ENCODE measurements at regions not wholly inside any gene's neighbourhood (a gene's known extent, or its start where the extent isn't known, plus 50 kb on each side); places are given as distances from the start of the nearest gene placed in this dataset.
"Not testable (repeated sequence)": the region's sequence is repeated elsewhere in the genome, so short reads cannot be mapped to it uniquely, and the experiment has no call there.

DNA sequence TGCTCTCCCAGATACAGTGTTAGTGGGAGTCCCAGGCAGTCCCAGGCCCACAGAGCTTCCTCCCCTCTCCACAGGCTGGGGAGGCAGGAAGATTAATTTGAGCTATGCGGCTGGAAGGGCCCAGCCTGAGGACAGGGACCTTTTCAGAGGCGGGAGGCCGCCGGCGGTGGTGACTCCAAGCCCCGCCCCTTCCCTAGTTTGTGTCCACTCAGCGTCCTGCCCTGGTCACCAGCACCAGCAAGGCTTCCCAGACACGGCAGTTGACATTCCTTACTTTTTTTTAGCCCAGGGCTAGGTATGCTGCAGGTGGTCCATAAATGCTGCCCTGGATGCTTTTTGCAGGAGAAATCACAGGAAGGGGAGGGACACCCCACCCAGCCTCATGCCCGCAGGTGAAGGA lies 67.7 kb upstream of the LRPAP1 start:
- H3K4me1 Mint-ChIP-seq = no peaks in the 10 kb centered on the region
- H3K27ac Mint-ChIP-seq (ENCODE audit: unreplicated experiment) = no peak overlapping the region
- no peak for DNase-seq (ENCODE audit: low read depth, low spot score)
- no peak for TF ChIP-seq CTCF (conservative IDR thresholded peaks at IDR 0.05)
- no peaks in the 10 kb centered on the region for H3K36me3 Mint-ChIP-seq (ENCODE audit: low read depth)
- no peak overlapping the region for H3K4me3 Mint-ChIP-seq
- no peaks in the 10 kb centered on the region for H3K27me3 Mint-ChIP-seq (ENCODE audit: low read depth)
- no peaks in the 10 kb centered on the region for H3K9me3 Mint-ChIP-seq

DNA sequence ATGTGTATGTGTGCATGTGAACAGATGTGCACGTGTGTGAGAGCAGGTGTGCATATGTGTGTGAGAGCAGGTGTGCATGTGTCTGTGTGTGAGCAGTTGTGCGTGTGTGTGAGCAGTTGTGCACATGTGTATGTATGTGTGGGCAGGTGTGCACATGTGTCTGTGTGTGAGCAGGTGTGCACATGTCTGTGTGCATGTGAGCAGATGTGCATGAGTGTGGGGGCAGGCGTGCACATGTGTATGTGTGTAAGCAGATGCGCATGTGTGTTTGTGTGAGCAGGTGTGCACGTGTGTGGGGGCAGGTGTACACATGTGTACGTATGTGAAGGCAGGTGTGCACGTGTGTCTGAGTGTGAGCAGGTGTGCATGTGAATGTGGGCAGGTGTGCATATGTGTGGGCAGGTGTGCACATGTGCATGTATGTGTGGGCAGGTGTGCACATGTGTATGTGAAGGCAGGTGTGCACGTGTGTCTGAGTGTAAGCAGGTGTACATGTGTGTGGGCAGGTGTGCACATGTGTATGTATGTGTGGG lies 66.5 kb upstream of the LRPAP1 start:
- no peak for TF ChIP-seq CTCF (conservative IDR thresholded peaks at IDR 0.05)
- H3K27ac Mint-ChIP-seq (ENCODE audit: unreplicated experiment) = no peak overlapping the region
- peaks cover 1% of the 10 kb centered on the region for H3K27me3 Mint-ChIP-seq (ENCODE audit: low read depth)
- DNase-seq (ENCODE audit: low read depth, low spot score) = no peak
- H3K36me3 Mint-ChIP-seq (ENCODE audit: low read depth) = no peaks in the 10 kb centered on the region
- no peak overlapping the region for H3K4me3 Mint-ChIP-seq
- H3K4me1 Mint-ChIP-seq = no peaks in the 10 kb centered on the region
- no peaks in the 10 kb centered on the region for H3K9me3 Mint-ChIP-seq

GRCh38 chr4:3597896-3598505 lies 65.8 kb upstream of the LRPAP1 start:
- DNase-seq (ENCODE audit: low read depth, low spot score); H3K4me3 Mint-ChIP-seq; H3K36me3 Mint-ChIP-seq (ENCODE audit: low read depth); H3K27ac Mint-ChIP-seq (ENCODE audit: unreplicated experiment); H3K9me3 Mint-ChIP-seq; H3K27me3 Mint-ChIP-seq (ENCODE audit: low read depth); H3K4me1 Mint-ChIP-seq: not testable (repeated sequence)

DNA sequence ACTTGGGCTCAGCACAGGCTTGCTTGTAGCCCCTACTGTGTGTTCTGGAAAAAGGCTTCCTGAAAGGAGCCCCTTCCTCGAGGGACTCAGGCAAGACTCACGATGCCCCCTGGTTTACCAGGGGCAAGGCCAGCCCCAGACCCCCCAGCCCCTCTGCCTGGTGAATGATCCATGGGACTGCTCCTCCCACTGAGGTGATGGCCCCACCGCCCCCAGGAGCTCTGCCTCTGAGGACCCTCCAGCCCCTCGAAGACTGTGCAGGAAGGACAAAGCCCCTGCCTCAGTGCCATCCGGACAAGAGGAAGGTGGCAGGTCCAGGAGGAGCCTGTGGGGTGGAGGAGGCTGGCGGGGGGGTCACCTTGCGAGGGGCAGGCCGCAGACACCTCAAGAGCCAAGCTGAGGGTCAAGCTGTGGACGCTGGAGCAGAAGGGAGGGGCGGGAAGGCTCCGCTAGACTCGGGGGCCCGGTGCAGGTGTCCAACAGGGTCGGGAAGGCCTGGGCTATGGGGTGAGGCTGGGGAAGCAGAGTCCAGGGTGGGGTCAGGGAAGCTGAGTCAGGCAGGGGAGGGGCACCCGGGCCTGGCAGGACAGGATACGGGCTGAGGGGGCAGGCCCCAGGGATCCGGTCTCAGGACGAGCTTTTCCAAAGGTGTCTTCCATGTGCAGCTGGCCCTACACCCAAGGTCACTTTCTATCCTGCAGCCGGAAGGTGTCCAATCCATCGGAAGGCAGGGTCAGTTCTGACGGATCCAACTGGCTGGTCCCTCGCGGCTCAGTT lies 64.9 kb upstream of the LRPAP1 start:
- not testable (repeated sequence) for DNase-seq (ENCODE audit: low read depth, low spot score); H3K4me1 Mint-ChIP-seq; H3K9me3 Mint-ChIP-seq; H3K27ac Mint-ChIP-seq (ENCODE audit: unreplicated experiment); H3K27me3 Mint-ChIP-seq (ENCODE audit: low read depth); H3K4me3 Mint-ChIP-seq; H3K36me3 Mint-ChIP-seq (ENCODE audit: low read depth)

- H3K4me1 Mint-ChIP-seq; H3K36me3 Mint-ChIP-seq (ENCODE audit: low read depth); H3K27me3 Mint-ChIP-seq (ENCODE audit: low read depth); H3K27ac Mint-ChIP-seq (ENCODE audit: unreplicated experiment); DNase-seq (ENCODE audit: low read depth, low spot score); H3K4me3 Mint-ChIP-seq; H3K9me3 Mint-ChIP-seq: not testable (repeated sequence)
Observed at GRCh38 chr4:3595627-3596291, 63.5 kb upstream of the LRPAP1 start.

- not testable (repeated sequence) for H3K4me3 Mint-ChIP-seq; H3K36me3 Mint-ChIP-seq (ENCODE audit: low read depth); DNase-seq (ENCODE audit: low read depth, low spot score); H3K27ac Mint-ChIP-seq (ENCODE audit: unreplicated experiment); H3K4me1 Mint-ChIP-seq; H3K9me3 Mint-ChIP-seq; H3K27me3 Mint-ChIP-seq (ENCODE audit: low read depth)
Observed at GRCh38 chr4:3594751-3595150, 62.5 kb upstream of the LRPAP1 start.

DNA sequence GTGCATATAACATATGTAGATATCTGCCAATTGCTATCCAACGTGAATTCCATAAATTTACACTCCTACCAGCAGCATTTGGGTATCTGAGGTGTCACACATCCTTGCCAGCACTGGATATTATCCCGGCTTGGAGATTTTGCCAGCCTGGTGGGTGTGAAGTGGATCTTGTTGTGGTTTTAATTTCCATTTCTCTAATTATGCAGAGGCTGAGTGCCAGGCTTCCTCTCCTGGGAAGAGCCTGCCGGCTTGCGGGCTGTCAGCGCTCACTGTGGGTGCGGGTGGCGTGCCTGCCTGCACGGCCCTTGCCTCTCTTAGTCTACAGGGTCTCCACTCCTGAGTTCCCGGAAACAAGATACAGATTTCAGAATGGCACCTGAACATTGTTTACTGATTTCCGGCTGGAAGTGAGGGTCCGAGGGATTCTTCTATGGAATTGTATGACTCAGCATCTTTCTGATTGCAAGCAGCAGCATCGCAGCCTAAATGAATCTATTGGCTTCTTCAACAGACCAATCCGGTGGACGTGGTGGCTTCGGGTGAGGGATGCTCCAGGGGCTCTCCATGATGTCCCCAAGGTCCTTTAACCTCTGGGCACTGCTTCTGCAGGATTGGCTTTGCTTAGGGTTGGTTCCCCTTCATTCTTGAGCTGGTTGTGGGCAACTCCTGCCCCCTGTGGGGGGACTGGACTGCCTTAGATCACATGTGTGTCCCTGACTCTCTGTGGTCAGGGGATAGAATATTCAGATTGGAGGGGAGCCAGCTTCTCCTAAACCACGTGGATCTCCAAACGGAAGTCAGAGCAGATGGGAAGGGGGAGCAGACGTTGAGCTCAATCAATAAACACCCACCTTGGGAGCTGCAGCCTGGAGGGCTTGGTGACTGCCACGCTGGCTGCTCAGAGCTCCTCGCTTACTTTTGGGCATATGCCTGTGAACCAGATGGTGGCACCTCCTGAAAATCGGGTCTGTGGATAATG lies 58.0 kb upstream of the LRPAP1 start:
- not testable (repeated sequence) for H3K4me1 Mint-ChIP-seq; DNase-seq (ENCODE audit: low read depth, low spot score); H3K4me3 Mint-ChIP-seq; H3K36me3 Mint-ChIP-seq (ENCODE audit: low read depth); H3K27me3 Mint-ChIP-seq (ENCODE audit: low read depth); H3K27ac Mint-ChIP-seq (ENCODE audit: unreplicated experiment); H3K9me3 Mint-ChIP-seq

DNA sequence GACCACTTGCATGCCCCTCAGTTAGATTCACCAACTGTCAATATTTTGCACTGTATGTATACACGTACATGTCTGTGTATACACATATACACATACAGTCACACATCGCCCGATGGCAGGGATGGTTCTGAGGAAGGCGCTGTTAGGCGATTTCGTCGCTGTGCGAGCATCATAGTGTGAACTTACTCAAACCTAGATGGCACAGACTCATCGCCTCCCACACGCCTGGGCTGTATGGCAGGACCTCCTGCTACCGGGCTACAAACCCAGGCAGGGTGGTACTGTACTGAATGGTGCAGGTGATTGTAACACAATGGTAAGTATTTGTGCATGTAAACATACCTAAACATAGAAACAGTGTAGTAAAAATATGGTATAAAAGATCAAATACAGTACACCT lies 57.2 kb upstream of the LRPAP1 start:
- not testable (repeated sequence) for H3K4me3 Mint-ChIP-seq; H3K27me3 Mint-ChIP-seq (ENCODE audit: low read depth); H3K9me3 Mint-ChIP-seq; H3K36me3 Mint-ChIP-seq (ENCODE audit: low read depth); H3K27ac Mint-ChIP-seq (ENCODE audit: unreplicated experiment); DNase-seq (ENCODE audit: low read depth, low spot score); H3K4me1 Mint-ChIP-seq

- not testable (repeated sequence) for H3K36me3 Mint-ChIP-seq (ENCODE audit: low read depth); H3K27me3 Mint-ChIP-seq (ENCODE audit: low read depth); DNase-seq (ENCODE audit: low read depth, low spot score); H3K4me3 Mint-ChIP-seq; H3K4me1 Mint-ChIP-seq; H3K27ac Mint-ChIP-seq (ENCODE audit: unreplicated experiment); H3K9me3 Mint-ChIP-seq
Observed at GRCh38 chr4:3588517-3589194, 56.4 kb upstream of the LRPAP1 start.

GRCh38 chr4:3586596-3586995 lies 54.4 kb upstream of the LRPAP1 start:
- not testable (repeated sequence) for H3K36me3 Mint-ChIP-seq (ENCODE audit: low read depth); H3K27me3 Mint-ChIP-seq (ENCODE audit: low read depth); H3K27ac Mint-ChIP-seq (ENCODE audit: unreplicated experiment); H3K9me3 Mint-ChIP-seq; DNase-seq (ENCODE audit: low read depth, low spot score); H3K4me3 Mint-ChIP-seq; H3K4me1 Mint-ChIP-seq

Data from neural crest cell (in vitro differentiated cells).